KMS-11 (cell line): ENCODE measurements at regions not wholly inside any gene's neighbourhood (a gene's known extent, or its start where the extent isn't known, plus 50 kb on each side); places are given as distances from the start of the nearest gene placed in this dataset.

ENCODE experiments used
- H2AFZ ChIP-seq: fragments of 200-600 bp; sonication (generic); 2 replicates; pipeline ENCODE4 v1.6.1; 2016; ENCODE audit warnings: antibody characterized with exemption, mixed run types, low read depth
- H3K27ac ChIP-seq: fragments of 200-600 bp; sonication (generic); 2 replicates; pipeline ENCODE4 v1.6.1; 2016; ENCODE audit warnings: mild to moderate bottlenecking, mixed run types
- H3K27me3 ChIP-seq: fragments of 200-600 bp; sonication (generic); 2 replicates; pipeline ENCODE4 v1.6.1; 2017; ENCODE audit warnings: mild to moderate bottlenecking, low read depth, mixed run types, moderate library complexity; ENCODE audit not compliant: insufficient read depth
- H3K36me3 ChIP-seq: fragments of 200-600 bp; sonication (generic); 2 replicates; pipeline ENCODE4 v1.6.1; 2017; ENCODE audit warnings: mild to moderate bottlenecking, mixed run types; ENCODE audit not compliant: insufficient read depth
- H3K4me1 ChIP-seq: fragments of 200-600 bp; sonication (generic); 2 replicates; pipeline ENCODE4 v1.6.1; 2016; ENCODE audit warnings: mild to moderate bottlenecking, low read depth, mixed run types; ENCODE audit not compliant: poor library complexity, severe bottlenecking
- H3K4me2 ChIP-seq: fragments of 200-600 bp; sonication (generic); 2 replicates; pipeline ENCODE4 v1.7.0; 2016; ENCODE audit warnings: mild to moderate bottlenecking, mixed run types
- H3K4me3 ChIP-seq: fragments of 200-600 bp; sonication (generic); IDR thresholded peaks from 2 replicates; pipeline ENCODE4 v1.6.1; 2017; ENCODE audit warnings: low read depth, low read length, mixed read lengths; ENCODE audit not compliant: insufficient read depth
- H3K79me2 ChIP-seq: fragments of 200-600 bp; sonication (generic); 2 replicates; pipeline ENCODE4 v1.6.1; 2016; ENCODE audit warnings: low read depth, mixed run types; ENCODE audit not compliant: insufficient read depth
- H3K9ac ChIP-seq: fragments of 200-600 bp; sonication (generic); 2 replicates; pipeline ENCODE4 v1.6.1; 2016; ENCODE audit warnings: mild to moderate bottlenecking, mixed run types
- H4K20me1 ChIP-seq: fragments of 200-600 bp; sonication (generic); 2 replicates; pipeline ENCODE4 v1.6.1; 2016; ENCODE audit warnings: mild to moderate bottlenecking, mixed run types; ENCODE audit not compliant: insufficient read depth
- TF ChIP-seq, protein P1 (sequence below): fragments of 200-600 bp; sonication (generic); conservative IDR thresholded peaks from 2 replicates; pipeline ENCODE4 v1.6.1; 2017; ENCODE audit warnings: low read depth, mild to moderate bottlenecking, antibody characterized with exemption, low read length, moderate library complexity, mixed read lengths

DNA sequence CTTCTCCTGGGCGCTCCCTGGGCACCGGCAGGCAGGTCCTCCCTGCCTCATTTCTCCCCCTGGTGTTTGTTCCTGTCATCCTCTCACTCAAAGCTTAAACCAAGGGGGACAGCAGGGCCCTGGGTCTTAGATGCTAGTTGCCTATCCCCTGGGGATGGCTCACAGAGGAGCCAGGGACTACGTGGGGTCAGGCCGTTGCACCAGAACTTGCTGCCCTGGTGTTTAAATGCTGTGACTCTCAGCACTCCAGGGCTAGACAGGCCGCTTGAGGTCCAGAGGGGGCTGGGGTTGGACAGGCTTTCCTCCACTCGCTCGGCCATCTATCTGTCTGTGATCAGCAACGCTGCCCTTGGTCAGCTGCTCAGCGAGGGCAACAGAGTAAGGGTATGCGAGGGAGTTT lies 340.3 kb downstream of the CXCL12 start:
- Histone ChIP-seq H4K20me1 (no peaks in the 10 kb centered on the region), H3K79me2 (no peaks in the 10 kb centered on the region)

DNA sequence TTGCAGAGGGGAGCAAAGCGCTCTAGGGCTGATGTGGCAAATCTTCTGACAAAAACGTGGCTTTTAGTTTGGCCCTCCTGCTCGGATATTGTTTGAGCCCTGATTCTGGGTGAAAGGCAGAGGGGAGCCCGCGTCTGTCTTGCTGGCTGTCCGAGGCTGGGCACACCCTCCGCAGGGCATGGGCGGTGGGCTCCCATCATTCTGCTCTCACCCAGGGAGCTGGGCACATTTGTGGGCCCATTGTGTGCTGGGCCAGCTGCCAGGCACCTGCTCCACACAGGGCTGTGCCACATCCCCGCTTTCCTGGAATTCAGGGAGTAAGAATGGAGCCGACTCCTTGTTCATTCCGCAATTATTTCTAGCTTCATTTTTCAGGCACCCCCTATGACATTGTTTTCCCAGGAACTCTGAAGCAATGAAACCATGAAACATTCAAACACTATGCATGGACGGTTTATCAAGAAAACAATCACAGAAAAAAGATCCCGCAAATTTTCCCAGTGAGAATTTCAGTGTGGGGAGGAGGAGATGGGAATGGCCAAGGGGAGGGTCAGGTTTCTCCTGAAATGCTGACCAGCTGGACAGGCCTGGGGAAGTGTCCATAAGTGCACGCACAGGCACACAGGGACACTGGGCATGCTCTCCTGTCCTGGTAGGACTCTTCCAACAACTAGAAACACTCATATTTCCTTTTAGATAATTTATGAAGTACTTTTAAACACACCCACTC lies 341.1 kb downstream of the CXCL12 start:
- Histone ChIP-seq H3K27ac (no peak overlapping the region), H3K4me1 (no peaks in the 10 kb centered on the region), H4K20me1 (no peaks in the 10 kb centered on the region), H3K27me3 (no peaks in the 10 kb centered on the region), H2AFZ (no peak overlapping the region), H3K36me3 (no peaks in the 10 kb centered on the region), H3K4me2 (no peak overlapping the region), H3K9ac (no peak overlapping the region), H3K79me2 (no peaks in the 10 kb centered on the region), H3K4me3 (no peak overlapping the region)
- TF ChIP-seq, protein P1, sequence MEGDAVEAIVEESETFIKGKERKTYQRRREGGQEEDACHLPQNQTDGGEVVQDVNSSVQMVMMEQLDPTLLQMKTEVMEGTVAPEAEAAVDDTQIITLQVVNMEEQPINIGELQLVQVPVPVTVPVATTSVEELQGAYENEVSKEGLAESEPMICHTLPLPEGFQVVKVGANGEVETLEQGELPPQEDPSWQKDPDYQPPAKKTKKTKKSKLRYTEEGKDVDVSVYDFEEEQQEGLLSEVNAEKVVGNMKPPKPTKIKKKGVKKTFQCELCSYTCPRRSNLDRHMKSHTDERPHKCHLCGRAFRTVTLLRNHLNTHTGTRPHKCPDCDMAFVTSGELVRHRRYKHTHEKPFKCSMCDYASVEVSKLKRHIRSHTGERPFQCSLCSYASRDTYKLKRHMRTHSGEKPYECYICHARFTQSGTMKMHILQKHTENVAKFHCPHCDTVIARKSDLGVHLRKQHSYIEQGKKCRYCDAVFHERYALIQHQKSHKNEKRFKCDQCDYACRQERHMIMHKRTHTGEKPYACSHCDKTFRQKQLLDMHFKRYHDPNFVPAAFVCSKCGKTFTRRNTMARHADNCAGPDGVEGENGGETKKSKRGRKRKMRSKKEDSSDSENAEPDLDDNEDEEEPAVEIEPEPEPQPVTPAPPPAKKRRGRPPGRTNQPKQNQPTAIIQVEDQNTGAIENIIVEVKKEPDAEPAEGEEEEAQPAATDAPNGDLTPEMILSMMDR = no peak

More for the DNA sequence above, 340.3 kb downstream of the CXCL12 start:
- Histone ChIP-seq H3K36me3 (no peaks in the 10 kb centered on the region), H2AFZ (no peak overlapping the region), H3K27me3 (no peaks in the 10 kb centered on the region), H3K4me3 (no peak overlapping the region), H3K27ac (no peak overlapping the region), H3K4me1 (no peaks in the 10 kb centered on the region), H3K9ac (no peak overlapping the region), H3K4me2 (no peak overlapping the region)
- TF ChIP-seq, protein P1 = no peak

DNA sequence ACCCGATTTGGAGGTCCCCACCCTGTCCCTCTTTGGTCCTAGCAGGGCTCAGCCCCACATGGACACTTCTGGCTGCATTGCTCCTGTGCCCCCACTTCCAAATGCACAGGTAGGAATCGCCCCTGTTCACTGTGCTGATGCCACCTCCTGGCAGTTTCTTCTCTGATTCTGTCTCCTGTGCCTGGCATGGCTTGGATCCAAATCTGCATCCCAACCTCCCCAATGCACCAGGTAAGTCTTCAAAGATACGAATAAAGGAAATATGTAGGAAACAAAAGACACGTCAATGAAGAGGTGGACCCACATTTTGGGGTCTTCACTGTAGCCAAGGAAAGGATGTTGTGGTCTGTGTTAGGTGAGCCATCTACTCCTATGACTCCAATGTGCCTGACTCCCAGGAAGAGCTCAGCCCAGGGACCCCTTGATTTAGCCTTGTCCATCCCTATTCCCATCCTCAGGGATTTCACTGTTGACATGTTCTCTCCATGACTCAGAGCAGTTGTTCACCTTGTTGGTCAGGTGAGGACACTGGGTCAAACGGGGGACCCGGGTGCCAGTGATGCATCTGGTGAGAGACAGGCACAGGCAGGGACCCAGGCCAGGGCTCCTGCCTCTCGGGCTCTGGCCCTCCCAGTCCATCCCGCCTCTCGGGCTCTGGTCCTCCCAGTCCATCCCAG lies 341.8 kb downstream of the CXCL12 start:
- Histone ChIP-seq H3K9ac (no peak overlapping the region), H3K27ac (no peak overlapping the region), H2AFZ (no peak overlapping the region), H3K36me3 (no peaks in the 10 kb centered on the region), H3K4me1 (no peaks in the 10 kb centered on the region), H3K27me3 (no peaks in the 10 kb centered on the region), H3K4me3 (no peak overlapping the region), H3K4me2 (no peak overlapping the region), H4K20me1 (no peaks in the 10 kb centered on the region), H3K79me2 (no peaks in the 10 kb centered on the region)
- TF ChIP-seq, protein P1 = no peak

DNA sequence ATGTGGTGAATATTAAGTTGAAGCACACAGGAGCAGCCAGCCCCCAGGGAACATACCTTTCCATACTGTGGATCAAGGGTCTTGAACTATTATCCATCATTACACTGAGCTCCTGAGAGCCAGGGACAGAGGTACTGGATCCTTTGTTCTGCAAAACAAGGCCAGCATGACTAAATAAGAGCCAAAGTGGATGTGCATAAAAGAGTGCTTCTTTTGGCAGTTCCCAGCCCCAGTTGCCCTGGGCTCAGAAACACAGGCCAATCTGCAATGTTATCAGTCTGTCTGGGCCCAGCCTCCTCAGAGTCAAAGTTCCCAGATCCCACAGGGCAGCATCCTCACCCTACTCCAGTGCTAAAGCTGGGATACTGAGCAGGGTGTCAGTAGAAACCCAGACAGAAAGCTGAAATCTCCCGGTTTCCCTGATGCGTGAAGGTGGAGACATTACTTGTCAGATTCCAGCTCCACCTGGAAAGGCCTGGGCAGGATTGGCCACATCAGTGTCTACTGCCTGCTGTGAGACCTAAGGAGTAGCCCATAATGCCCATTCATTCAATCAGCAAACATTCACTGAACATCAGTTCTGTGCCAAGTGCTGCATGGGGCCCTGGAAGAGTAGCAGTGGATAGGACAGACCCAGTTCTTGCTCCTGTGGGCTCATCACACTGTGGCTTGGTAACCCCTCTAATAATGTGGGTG lies 342.7 kb downstream of the CXCL12 start:
- H4K20me1 ChIP-seq = no peaks in the 10 kb centered on the region
- H3K4me3 ChIP-seq = no peak overlapping the region
- H3K4me2 ChIP-seq = no peak overlapping the region
- H3K27me3 ChIP-seq = no peaks in the 10 kb centered on the region
- H3K4me1 ChIP-seq = no peaks in the 10 kb centered on the region
- no peaks in the 10 kb centered on the region for H3K79me2 ChIP-seq
- no peak overlapping the region for H3K9ac ChIP-seq
- TF ChIP-seq, protein P1 = no peak
- H3K27ac ChIP-seq = no peak overlapping the region
- H3K36me3 ChIP-seq = no peaks in the 10 kb centered on the region
- no peak overlapping the region for H2AFZ ChIP-seq
